HG03457 (cell line): ENCODE measurements at regions not wholly inside any gene's neighbourhood (a gene's known extent, or its start where the extent isn't known, plus 50 kb on each side); places are given as distances from the start of the nearest gene placed in this dataset.
"Not testable (repeated sequence)": the region's sequence is repeated elsewhere in the genome, so short reads cannot be mapped to it uniquely, and the experiment has no call there.

ENCODE experiments used
- ATAC-seq: cut with Tn5 transposase; IDR thresholded peaks from one replicate; pipeline ENCODE4 v1.9.1; 2021; ENCODE audit warnings: moderate number of reproducible peaks; ENCODE audit not compliant: unreplicated experiment

GRCh38 chr7:113030489-113030888 lies 56.1 kb downstream of the GPR85 start:
- no peak for ATAC-seq

- no peak for ATAC-seq
Observed at GRCh38 chr7:113026941-113027340, 59.7 kb downstream of the GPR85 start.

- ATAC-seq, result not testable (repeated sequence)
Observed at GRCh38 chr7:113017144-113017857, 69.3 kb downstream of the GPR85 start.

- ATAC-seq, result no peak
Observed at GRCh38 chr7:113015034-113015645, 71.5 kb downstream of the GPR85 start.

- no peak for ATAC-seq
Observed at GRCh38 chr7:113013761-113014449, 72.7 kb downstream of the GPR85 start.

- ATAC-seq, result not testable (repeated sequence)
Observed at GRCh38 chr7:113012862-113013261, 73.8 kb downstream of the GPR85 start.

- ATAC-seq, result no peak
Observed at GRCh38 chr7:113010377-113010776, 76.2 kb downstream of the GPR85 start.

GRCh38 chr7:113008755-113009154 lies 77.9 kb downstream of the GPR85 start:
- ATAC-seq, result no peak

- no peak for ATAC-seq
Observed at GRCh38 chr7:113004726-113005454, 81.7 kb downstream of the GPR85 start.

- no peak for ATAC-seq
Observed at GRCh38 chr7:113000316-113001020, 86.2 kb downstream of the GPR85 start.

GRCh38 chr7:112997831-112998230 lies 88.8 kb downstream of the GPR85 start:
- no peak for ATAC-seq

- no peak for ATAC-seq
Observed at GRCh38 chr7:112996331-112996871, 90.2 kb downstream of the GPR85 start.

- no peak for ATAC-seq
Observed at GRCh38 chr7:112995059-112995824, 91.4 kb downstream of the GPR85 start.

- ATAC-seq, result no peak
Observed at GRCh38 chr7:112994656-112995055, 92.0 kb downstream of the GPR85 start.

GRCh38 chr7:112990624-112991023 lies 96.0 kb downstream of the GPR85 start:
- ATAC-seq, result no peak

- ATAC-seq, result no peak
Observed at GRCh38 chr7:112989531-112989930, 97.1 kb downstream of the GPR85 start.

GRCh38 chr7:112987171-112987570 lies 99.5 kb downstream of the GPR85 start:
- ATAC-seq, result no peak

- ATAC-seq, result no peak
Observed at GRCh38 chr7:112986256-112987031, 100.2 kb downstream of the GPR85 start.

GRCh38 chr7:112985377-112985987 lies 101.1 kb downstream of the GPR85 start:
- no peak for ATAC-seq
